Vagina (tissue), 2 donors: ENCODE measurements at regions not wholly inside any gene's neighbourhood (a gene's known extent, or its start where the extent isn't known, plus 50 kb on each side); places are given as distances from the start of the nearest gene placed in this dataset.

Source experiments
- CTCF ChIP-seq, 3 experiments: fragments of 450-650 bp in 2 of 3; fragments of 200-600 bp in 1 of 3; sonication (generic) in 1 of 3; IDR thresholded peaks; one replicate each; pipeline ENCODE4 v1.5.1; 2017 to 2019; ENCODE audit warnings: antibody characterized with exemption in 3 of 3, mild to moderate bottlenecking in 2 of 3, moderate library complexity in 2 of 3
- POLR2A ChIP-seq, 2 donors: fragments of 450-650 bp; IDR thresholded peaks; one replicate each; pipeline ENCODE4 v1.6.1; 2017; ENCODE audit warnings: antibody characterized with exemption in 2 of 2, mild to moderate bottlenecking in 2 of 2, moderate library complexity in 2 of 2
- POLR2AphosphoS5 ChIP-seq, 2 donors: sonication (generic); formaldehyde crosslinking; IDR thresholded peaks; one replicate each; pipeline ENCODE4 v1.9.0; 2017; ENCODE audit warnings: antibody characterized with exemption in 2 of 2, mild to moderate bottlenecking in 2 of 2, low read depth in 1 of 2; ENCODE audit not compliant: insufficient read depth in 1 of 2

DNA sequence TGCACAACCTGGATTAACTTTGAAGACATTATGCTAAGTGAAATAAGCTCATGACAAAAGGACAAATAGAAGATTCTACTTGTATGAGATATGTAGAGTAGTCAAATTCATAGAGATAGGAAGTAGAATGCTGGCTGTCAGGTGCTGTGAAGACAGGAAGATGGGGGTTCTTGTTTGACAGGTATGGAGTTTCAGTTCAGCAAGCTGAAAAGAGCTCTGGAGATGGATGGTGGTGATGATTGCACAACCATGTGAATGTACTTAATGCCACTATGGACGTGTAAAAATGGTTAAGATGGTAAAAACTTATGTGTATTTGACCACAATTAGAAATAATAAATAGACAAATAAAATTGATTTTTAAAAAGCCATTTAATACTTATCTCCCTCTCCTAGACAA lies 169.8 kb upstream of the DUSP10 start:
- TF ChIP-seq CTCF (IDR thresholded peaks at IDR 0.05) (no peak), POLR2AphosphoS5 (IDR thresholded peaks at IDR 0.05; ENCODE audit: insufficient read depth in 1 of 2, low read depth in 1 of 2) (no peak), POLR2A (IDR thresholded peaks at IDR 0.05) (no peak)
